HFF-Myc (cell line): ENCODE measurements at regions not wholly inside any gene's neighbourhood (a gene's known extent, or its start where the extent isn't known, plus 50 kb on each side); places are given as distances from the start of the nearest gene placed in this dataset.

Source experiments
- DNase-seq: peaks from one replicate; pipeline ENCODE4 v3.0.0-alpha.2; 2011; ENCODE audit warnings: low read depth; ENCODE audit errors: extremely low read depth
- H3K4me3 ChIP-seq: replicated peaks from 2 replicates; pipeline ENCODE4 v1.5.1; 2011; ENCODE audit warnings: low read depth, mild to moderate bottlenecking, control low read depth, low read length
- CTCF ChIP-seq: IDR thresholded peaks from 2 replicates; pipeline ENCODE4 v1.5.1; 2012; ENCODE audit warnings: mild to moderate bottlenecking, low read depth, low read length, control low read depth; ENCODE audit errors: missing control alignments

GRCh38 chr7:110590415-110590814 lies 500.5 kb upstream of the LRRN3 start:
- DNase-seq, result no peak
- TF ChIP-seq CTCF, result no peak
- H3K4me3 ChIP-seq, result no peak overlapping the region

GRCh38 chr7:110591341-110591740 lies 499.6 kb upstream of the LRRN3 start:
- no peak overlapping the region for H3K4me3 ChIP-seq
- no peak for TF ChIP-seq CTCF
- no peak for DNase-seq

GRCh38 chr7:110592557-110592956 lies 498.4 kb upstream of the LRRN3 start:
- H3K4me3 ChIP-seq, result no peak overlapping the region
- no peak for TF ChIP-seq CTCF
- no peak for DNase-seq

- DNase-seq, result no peak
- no peak for TF ChIP-seq CTCF
- no peak overlapping the region for H3K4me3 ChIP-seq
Observed at GRCh38 chr7:110593355-110593754, 497.6 kb upstream of the LRRN3 start.

- H3K4me3 ChIP-seq, result no peak overlapping the region
- TF ChIP-seq CTCF, result no peak
- DNase-seq, result no peak
Observed at GRCh38 chr7:110595694-110596093, 495.2 kb upstream of the LRRN3 start.

- DNase-seq, result no peak
- H3K4me3 ChIP-seq, result no peak overlapping the region
- TF ChIP-seq CTCF, result no peak
Observed at GRCh38 chr7:110600956-110601355, 490.0 kb upstream of the LRRN3 start.

GRCh38 chr7:110601710-110602109 lies 489.2 kb upstream of the LRRN3 start:
- H3K4me3 ChIP-seq, result no peak overlapping the region
- no peak for DNase-seq
- no peak for TF ChIP-seq CTCF
